Left lung (tissue), 4 donors: ENCODE measurements at regions not wholly inside any gene's neighbourhood (a gene's known extent, or its start where the extent isn't known, plus 50 kb on each side); places are given as distances from the start of the nearest gene placed in this dataset.

ENCODE experiments used
- ATAC-seq: fragments of 200-7000 bp; cut with Tn5 transposase; one replicate; pipeline ENCODE4 v1.9.1; 2020; ENCODE audit warnings: moderate library complexity
- DNase-seq, 4 donors: peaks; one replicate each; pipeline ENCODE4 v3.0.0-alpha.2; 2013 to 2020
- H3K27ac ChIP-seq, 2 donors: fragments of 200-600 bp; sonication (generic) in 1 of 2; one replicate each; pipeline versions ENCODE4 v1.5.0 to v1.8.0; 2020 to 2021
- H3K27me3 ChIP-seq, 2 donors: fragments of 200-600 bp; sonication (generic) in 1 of 2; one replicate each; pipeline versions ENCODE4 v1.5.0 to v1.8.0; 2020 to 2021
- H3K36me3 ChIP-seq, 2 donors: fragments of 200-600 bp; sonication (generic) in 1 of 2; one replicate each; pipeline versions ENCODE4 v1.5.0 to v1.8.0; 2020 to 2021
- H3K4me1 ChIP-seq, 2 donors: fragments of 200-600 bp; one replicate each; pipeline ENCODE4 v1.8.0; 2021
- H3K4me3 ChIP-seq, 2 donors: fragments of 200-600 bp; sonication (generic) in 1 of 2; one replicate each; pipeline versions ENCODE4 v1.5.0 to v1.8.0; 2020 to 2021; ENCODE audit warnings: mild to moderate bottlenecking in 1 of 2
- H3K9me3 ChIP-seq, 2 donors: fragments of 200-600 bp; sonication (generic) in 1 of 2; one replicate each; pipeline versions ENCODE4 v1.5.0 to v1.8.0; 2020 to 2021
- CTCF ChIP-seq, 2 donors: fragments of 200-600 bp; sonication (generic) in 1 of 2; IDR thresholded peaks; one replicate each; pipeline versions ENCODE4 v1.5.0 to v1.8.0; 2021; ENCODE audit warnings: antibody characterized with exemption in 2 of 2
- intact Hi-C, 2 donors: fragments of 100-400 bp; cut with DNase I; formaldehyde crosslinking; loops; one replicate each; pipeline versions ENCODE4 v1.11.2 to v1.14.2; 2022
- donor health status: DM: no; HTN: yes; CAD: no.
- donor health status: DM: no; HTN: no; CAD: no.

GRCh38 chr11:119560291-119560690 lies 137.3 kb upstream of the THY1 start:
- Histone ChIP-seq H3K36me3 (no peaks in the 10 kb centered on the region), H3K27ac (no peak overlapping the region), H3K9me3 (peaks cover 0 to 6% of the 10 kb centered on the region in 2 donors), H3K4me1 (no peaks in the 10 kb centered on the region), H3K27me3 (peaks cover 0 to 4% of the 10 kb centered on the region in 2 donors), H3K4me3 (no peak overlapping the region)
- ATAC-seq (no peak), DNase-seq (no peak)
- TF ChIP-seq CTCF (IDR thresholded peaks at IDR 0.05) = no peak
- intact Hi-C loops = no loop called here

GRCh38 chr11:119552106-119552485 lies 129.1 kb upstream of the THY1 start:
- no peak for ATAC-seq
- no peaks in the 10 kb centered on the region for H3K36me3 ChIP-seq
- H3K4me3 ChIP-seq = no peak overlapping the region
- no peaks in the 10 kb centered on the region for H3K27me3 ChIP-seq
- intact Hi-C loops = no loop called here
- TF ChIP-seq CTCF (IDR thresholded peaks at IDR 0.05) = no peak
- no peak for DNase-seq
- no peaks in the 10 kb centered on the region for H3K4me1 ChIP-seq
- no peak overlapping the region for H3K27ac ChIP-seq
- H3K9me3 ChIP-seq = peaks cover 0 to 12% of the 10 kb centered on the region in 2 donors

- peaks cover 0 to 18% of the 10 kb centered on the region in 2 donors for H3K9me3 ChIP-seq
Measured at GRCh38 chr11:119551420-119552105, 128.6 kb upstream of the THY1 start.

GRCh38 chr11:119550053-119550752 lies 127.2 kb upstream of the THY1 start:
- Histone ChIP-seq H3K27ac (no peak overlapping the region), H3K27me3 (no peaks in the 10 kb centered on the region), H3K9me3 (peaks cover 0 to 13% of the 10 kb centered on the region in 2 donors), H3K4me3 (no peak overlapping the region), H3K36me3 (no peaks in the 10 kb centered on the region), H3K4me1 (no peaks in the 10 kb centered on the region)
- DNase-seq (no peak), ATAC-seq (no peak)
- TF ChIP-seq CTCF (IDR thresholded peaks at IDR 0.05) = no peak
- intact Hi-C loops = no loop called here

More at GRCh38 chr11:119551420-119552105, 128.6 kb upstream of the THY1 start:
- no peaks in the 10 kb centered on the region for H3K36me3 ChIP-seq
- TF ChIP-seq CTCF (IDR thresholded peaks at IDR 0.05) = no peak
- DNase-seq (no peak), ATAC-seq (no peak)
- no peaks in the 10 kb centered on the region for H3K27me3 ChIP-seq
- H3K4me1 ChIP-seq = no peaks in the 10 kb centered on the region
- intact Hi-C loops = no loop called here
- no peak overlapping the region for H3K27ac ChIP-seq
- H3K4me3 ChIP-seq = no peak overlapping the region

- Histone ChIP-seq H3K4me3 (no peak overlapping the region), H3K27ac (no peak overlapping the region), H3K9me3 (peaks cover 0 to 13% of the 10 kb centered on the region in 2 donors), H3K27me3 (no peaks in the 10 kb centered on the region), H3K36me3 (no peaks in the 10 kb centered on the region), H3K4me1 (no peaks in the 10 kb centered on the region)
- intact Hi-C loops = no loop called here
- TF ChIP-seq CTCF (IDR thresholded peaks at IDR 0.05) = no peak
- ATAC-seq = no peak
- DNase-seq = no peak
Measured at GRCh38 chr11:119547511-119547910, 124.5 kb upstream of the THY1 start.
